ENCODE measurements at regions not wholly inside any gene's neighbourhood (a gene's known extent, or its start where the extent isn't known, plus 50 kb on each side); places are given as distances from the start of the nearest gene placed in this dataset.
"Not testable (repeated sequence)": the region's sequence is repeated elsewhere in the genome, so short reads cannot be mapped to it uniquely, and the experiment has no call there.

- Histone ChIP-seq H3K4me1 (ENCODE audit: control insufficient read depth, low read depth, low read length) (no peaks in the 10 kb centered on the region), H3K36me3 (ENCODE audit: control insufficient read depth, low read depth, low read length) (no peaks in the 10 kb centered on the region), H3K27me3 (ENCODE audit: control insufficient read depth, insufficient read depth, low read length) (no peaks in the 10 kb centered on the region)
These were observed 117.1 kb downstream of the KCNJ2 start for GRCh38 chr17:70286391-70286790.

GRCh38 chr17:70288540-70289290, 119.4 kb downstream of the KCNJ2 start:
- no peaks in the 10 kb centered on the region for H3K9me3 ChIP-seq (ENCODE audit: control insufficient read depth, low read depth, low read length)

More at GRCh38 chr17:70286391-70286790, 117.1 kb downstream of the KCNJ2 start:
- H3K27ac ChIP-seq (ENCODE audit: low read length), result no peak overlapping the region
- H3K9me3 ChIP-seq (ENCODE audit: control insufficient read depth, low read depth, low read length), result no peaks in the 10 kb centered on the region
- H3K4me3 ChIP-seq (ENCODE audit: low read length), result no peak overlapping the region
- no peak overlapping the region for H3K9ac ChIP-seq (ENCODE audit: low read length)

GRCh38 chr17:70290770-70291169, 121.4 kb downstream of the KCNJ2 start:
- Histone ChIP-seq H3K9ac (ENCODE audit: low read length) (no peak overlapping the region), H3K27me3 (ENCODE audit: control insufficient read depth, insufficient read depth, low read length) (no peaks in the 10 kb centered on the region), H3K9me3 (ENCODE audit: control insufficient read depth, low read depth, low read length) (no peaks in the 10 kb centered on the region), H3K4me1 (ENCODE audit: control insufficient read depth, low read depth, low read length) (no peaks in the 10 kb centered on the region), H3K4me3 (ENCODE audit: low read length) (no peak overlapping the region), H3K36me3 (ENCODE audit: control insufficient read depth, low read depth, low read length) (no peaks in the 10 kb centered on the region), H3K27ac (ENCODE audit: low read length) (no peak overlapping the region)

More at GRCh38 chr17:70288540-70289290, 119.4 kb downstream of the KCNJ2 start:
- Histone ChIP-seq H3K27ac (ENCODE audit: low read length) (no peak overlapping the region), H3K27me3 (ENCODE audit: control insufficient read depth, insufficient read depth, low read length) (no peaks in the 10 kb centered on the region), H3K4me1 (ENCODE audit: control insufficient read depth, low read depth, low read length) (no peaks in the 10 kb centered on the region), H3K36me3 (ENCODE audit: control insufficient read depth, low read depth, low read length) (no peaks in the 10 kb centered on the region), H3K9ac (ENCODE audit: low read length) (no peak overlapping the region), H3K4me3 (ENCODE audit: low read length) (no peak overlapping the region)

- Histone ChIP-seq H3K4me1 (ENCODE audit: control insufficient read depth, low read depth, low read length) (no peaks in the 10 kb centered on the region), H3K4me3 (ENCODE audit: low read length) (no peak overlapping the region), H3K9ac (ENCODE audit: low read length) (no peak overlapping the region), H3K27ac (ENCODE audit: low read length) (no peak overlapping the region), H3K36me3 (ENCODE audit: control insufficient read depth, low read depth, low read length) (no peaks in the 10 kb centered on the region), H3K27me3 (ENCODE audit: control insufficient read depth, insufficient read depth, low read length) (no peaks in the 10 kb centered on the region), H3K9me3 (ENCODE audit: control insufficient read depth, low read depth, low read length) (no peaks in the 10 kb centered on the region)
These were observed 123.0 kb downstream of the KCNJ2 start for GRCh38 chr17:70292366-70292765.

- H3K9me3 ChIP-seq (ENCODE audit: control insufficient read depth, low read depth, low read length); H3K4me3 ChIP-seq (ENCODE audit: low read length); H3K27me3 ChIP-seq (ENCODE audit: control insufficient read depth, insufficient read depth, low read length); H3K36me3 ChIP-seq (ENCODE audit: control insufficient read depth, low read depth, low read length); H3K4me1 ChIP-seq (ENCODE audit: control insufficient read depth, low read depth, low read length); H3K27ac ChIP-seq (ENCODE audit: low read length); H3K9ac ChIP-seq (ENCODE audit: low read length): not testable (repeated sequence)
These were observed 124.4 kb downstream of the KCNJ2 start for GRCh38 chr17:70293564-70294310.

- Histone ChIP-seq H3K9ac (ENCODE audit: low read length) (no peak overlapping the region), H3K27ac (ENCODE audit: low read length) (no peak overlapping the region), H3K9me3 (ENCODE audit: control insufficient read depth, low read depth, low read length) (no peaks in the 10 kb centered on the region), H3K4me1 (ENCODE audit: control insufficient read depth, low read depth, low read length) (no peaks in the 10 kb centered on the region), H3K4me3 (ENCODE audit: low read length) (no peak overlapping the region), H3K36me3 (ENCODE audit: control insufficient read depth, low read depth, low read length) (no peaks in the 10 kb centered on the region), H3K27me3 (ENCODE audit: control insufficient read depth, insufficient read depth, low read length) (no peaks in the 10 kb centered on the region)
These were observed 126.0 kb downstream of the KCNJ2 start for GRCh38 chr17:70295329-70295728.

GRCh38 chr17:70295731-70296130, 126.4 kb downstream of the KCNJ2 start:
- Histone ChIP-seq H3K27ac (ENCODE audit: low read length) (no peak overlapping the region), H3K36me3 (ENCODE audit: control insufficient read depth, low read depth, low read length) (no peaks in the 10 kb centered on the region), H3K4me1 (ENCODE audit: control insufficient read depth, low read depth, low read length) (no peaks in the 10 kb centered on the region), H3K4me3 (ENCODE audit: low read length) (no peak overlapping the region), H3K27me3 (ENCODE audit: control insufficient read depth, insufficient read depth, low read length) (no peaks in the 10 kb centered on the region), H3K9me3 (ENCODE audit: control insufficient read depth, low read depth, low read length) (no peaks in the 10 kb centered on the region), H3K9ac (ENCODE audit: low read length) (no peak overlapping the region)

- H3K27ac ChIP-seq (ENCODE audit: low read length), result no peak overlapping the region
- H3K4me1 ChIP-seq (ENCODE audit: control insufficient read depth, low read depth, low read length), result no peaks in the 10 kb centered on the region
- H3K4me3 ChIP-seq (ENCODE audit: low read length), result no peak overlapping the region
- no peaks in the 10 kb centered on the region for H3K27me3 ChIP-seq (ENCODE audit: control insufficient read depth, insufficient read depth, low read length)
- no peaks in the 10 kb centered on the region for H3K9me3 ChIP-seq (ENCODE audit: control insufficient read depth, low read depth, low read length)
- H3K36me3 ChIP-seq (ENCODE audit: control insufficient read depth, low read depth, low read length), result no peaks in the 10 kb centered on the region
- H3K9ac ChIP-seq (ENCODE audit: low read length), result no peak overlapping the region
These were observed 127.1 kb downstream of the KCNJ2 start for GRCh38 chr17:70296456-70296855.

GRCh38 chr17:70297397-70297796, 128.1 kb downstream of the KCNJ2 start:
- Histone ChIP-seq H3K9me3 (ENCODE audit: control insufficient read depth, low read depth, low read length) (no peaks in the 10 kb centered on the region), H3K9ac (ENCODE audit: low read length) (no peak overlapping the region), H3K4me3 (ENCODE audit: low read length) (no peak overlapping the region), H3K36me3 (ENCODE audit: control insufficient read depth, low read depth, low read length) (no peaks in the 10 kb centered on the region), H3K4me1 (ENCODE audit: control insufficient read depth, low read depth, low read length) (no peaks in the 10 kb centered on the region), H3K27ac (ENCODE audit: low read length) (no peak overlapping the region), H3K27me3 (ENCODE audit: control insufficient read depth, insufficient read depth, low read length) (no peaks in the 10 kb centered on the region)

GRCh38 chr17:70298929-70299531, 129.7 kb downstream of the KCNJ2 start:
- Histone ChIP-seq H3K27ac (ENCODE audit: low read length) (no peak overlapping the region), H3K27me3 (ENCODE audit: control insufficient read depth, insufficient read depth, low read length) (no peaks in the 10 kb centered on the region), H3K9ac (ENCODE audit: low read length) (no peak overlapping the region)

GRCh38 chr17:70307430-70308225, 138.3 kb downstream of the KCNJ2 start:
- H3K36me3 ChIP-seq (ENCODE audit: control insufficient read depth, low read depth, low read length), result no peaks in the 10 kb centered on the region
- H3K9ac ChIP-seq (ENCODE audit: low read length), result no peak overlapping the region
- no peaks in the 10 kb centered on the region for H3K27me3 ChIP-seq (ENCODE audit: control insufficient read depth, insufficient read depth, low read length)
- no peaks in the 10 kb centered on the region for H3K4me1 ChIP-seq (ENCODE audit: control insufficient read depth, low read depth, low read length)
- H3K27ac ChIP-seq (ENCODE audit: low read length), result no peak overlapping the region
- H3K9me3 ChIP-seq (ENCODE audit: control insufficient read depth, low read depth, low read length), result no peaks in the 10 kb centered on the region
- H3K4me3 ChIP-seq (ENCODE audit: low read length), result no peak overlapping the region

More at GRCh38 chr17:70298929-70299531, 129.7 kb downstream of the KCNJ2 start:
- H3K4me1 ChIP-seq (ENCODE audit: control insufficient read depth, low read depth, low read length), result no peaks in the 10 kb centered on the region
- H3K9me3 ChIP-seq (ENCODE audit: control insufficient read depth, low read depth, low read length), result no peaks in the 10 kb centered on the region
- no peak overlapping the region for H3K4me3 ChIP-seq (ENCODE audit: low read length)
- no peaks in the 10 kb centered on the region for H3K36me3 ChIP-seq (ENCODE audit: control insufficient read depth, low read depth, low read length)

Data from iPS-18a (cell line).